ENCODE measurements at regions not wholly inside any gene's neighbourhood (a gene's known extent, or its start where the extent isn't known, plus 50 kb on each side); places are given as distances from the start of the nearest gene placed in this dataset.

- H3K27me3 ChIP-seq (ENCODE audit: insufficient read depth, poor library complexity, severe bottlenecking): no peaks in the 10 kb centered on the region
- TF ChIP-seq SPI1 (IDR thresholded peaks at IDR 0.05; ENCODE audit: borderline replicate concordance, low read depth) (no peak), POLR2AphosphoS5 (IDR thresholded peaks at IDR 0.05; ENCODE audit: low read depth) (no peak), GABPA (IDR thresholded peaks at IDR 0.05; ENCODE audit: low read depth) (no peak), REST (IDR thresholded peaks at IDR 0.05; ENCODE audit: insufficient replicate concordance, low read depth) (no peak), CTCF (IDR thresholded peaks at IDR 0.05; ENCODE audit: insufficient read depth, low read length) (no peak)
These were observed 1111.5 kb upstream of the ATXN8OS start for GRCh38 chr13:68995972-68996667.

GRCh38 chr13:68993154-68993553, 1114.5 kb upstream of the ATXN8OS start:
- Histone ChIP-seq H3K27ac (replicated peaks) (no peak overlapping the region), H3K27me3 (ENCODE audit: insufficient read depth, poor library complexity, severe bottlenecking) (no peaks in the 10 kb centered on the region), H3K4me3 (replicated peaks; ENCODE audit: insufficient read depth, low read length) (no peak overlapping the region)
- DNase-seq (ENCODE audit: low read depth in 1 of 2, low spot score in 1 of 2): no peak
- no peak for TF ChIP-seq GABPA (IDR thresholded peaks at IDR 0.05; ENCODE audit: low read depth)
- no peak for TF ChIP-seq SPI1 (IDR thresholded peaks at IDR 0.05; ENCODE audit: borderline replicate concordance, low read depth)

More at GRCh38 chr13:68995972-68996667, 1111.5 kb upstream of the ATXN8OS start:
- no peak for DNase-seq (ENCODE audit: low read depth in 1 of 2, low spot score in 1 of 2)
- Histone ChIP-seq H3K4me3 (replicated peaks; ENCODE audit: insufficient read depth, low read length) (no peak overlapping the region), H3K27ac (replicated peaks) (no peak overlapping the region)

GRCh38 chr13:68988176-68988575, 1119.5 kb upstream of the ATXN8OS start:
- no peak for DNase-seq (ENCODE audit: low read depth in 1 of 2, low spot score in 1 of 2)
- Histone ChIP-seq H3K27me3 (ENCODE audit: insufficient read depth, poor library complexity, severe bottlenecking) (no peaks in the 10 kb centered on the region), H3K27ac (replicated peaks) (no peak overlapping the region), H3K4me3 (replicated peaks; ENCODE audit: insufficient read depth, low read length) (no peak overlapping the region)
- TF ChIP-seq CTCF (IDR thresholded peaks at IDR 0.05; ENCODE audit: insufficient read depth, low read length) (no peak), REST (IDR thresholded peaks at IDR 0.05; ENCODE audit: insufficient replicate concordance, low read depth) (no peak), SPI1 (IDR thresholded peaks at IDR 0.05; ENCODE audit: borderline replicate concordance, low read depth) (no peak), GABPA (IDR thresholded peaks at IDR 0.05; ENCODE audit: low read depth) (no peak), POLR2AphosphoS5 (IDR thresholded peaks at IDR 0.05; ENCODE audit: low read depth) (no peak)

GRCh38 chr13:68987585-68987984, 1120.0 kb upstream of the ATXN8OS start:
- TF ChIP-seq CTCF (IDR thresholded peaks at IDR 0.05; ENCODE audit: insufficient read depth, low read length) (no peak), SPI1 (IDR thresholded peaks at IDR 0.05; ENCODE audit: borderline replicate concordance, low read depth) (no peak), GABPA (IDR thresholded peaks at IDR 0.05; ENCODE audit: low read depth) (no peak)
- no peak overlapping the region for H3K4me3 ChIP-seq (replicated peaks; ENCODE audit: insufficient read depth, low read length)
- H3K27me3 ChIP-seq (ENCODE audit: insufficient read depth, poor library complexity, severe bottlenecking): no peaks in the 10 kb centered on the region
- no peak overlapping the region for H3K27ac ChIP-seq (replicated peaks)
- no peak for DNase-seq (ENCODE audit: low read depth in 1 of 2, low spot score in 1 of 2)

Measured in HL-60 (cell line).